Activated T-helper 1 cell treated with anti-CD3 and anti-CD28 coated beads, Interleukin-2, amount 50 U/mL, for 16 hours (primary cell): ENCODE measurements at regions not wholly inside any gene's neighbourhood (a gene's known extent, or its start where the extent isn't known, plus 50 kb on each side); places are given as distances from the start of the nearest gene placed in this dataset.
A peak's percentile ranks its signal among the peaks of the same experiment; 100 is the strongest.
"Not testable (repeated sequence)": the region's sequence is repeated elsewhere in the genome, so short reads cannot be mapped to it uniquely, and the experiment has no call there.

ENCODE experiments used
- DNase-seq, 2 donors: peaks; one replicate each; pipeline ENCODE4 v3.0.0-alpha.2; 2020; ENCODE audit warnings: low read depth in 1 of 2, low spot score in 1 of 2

DNA sequence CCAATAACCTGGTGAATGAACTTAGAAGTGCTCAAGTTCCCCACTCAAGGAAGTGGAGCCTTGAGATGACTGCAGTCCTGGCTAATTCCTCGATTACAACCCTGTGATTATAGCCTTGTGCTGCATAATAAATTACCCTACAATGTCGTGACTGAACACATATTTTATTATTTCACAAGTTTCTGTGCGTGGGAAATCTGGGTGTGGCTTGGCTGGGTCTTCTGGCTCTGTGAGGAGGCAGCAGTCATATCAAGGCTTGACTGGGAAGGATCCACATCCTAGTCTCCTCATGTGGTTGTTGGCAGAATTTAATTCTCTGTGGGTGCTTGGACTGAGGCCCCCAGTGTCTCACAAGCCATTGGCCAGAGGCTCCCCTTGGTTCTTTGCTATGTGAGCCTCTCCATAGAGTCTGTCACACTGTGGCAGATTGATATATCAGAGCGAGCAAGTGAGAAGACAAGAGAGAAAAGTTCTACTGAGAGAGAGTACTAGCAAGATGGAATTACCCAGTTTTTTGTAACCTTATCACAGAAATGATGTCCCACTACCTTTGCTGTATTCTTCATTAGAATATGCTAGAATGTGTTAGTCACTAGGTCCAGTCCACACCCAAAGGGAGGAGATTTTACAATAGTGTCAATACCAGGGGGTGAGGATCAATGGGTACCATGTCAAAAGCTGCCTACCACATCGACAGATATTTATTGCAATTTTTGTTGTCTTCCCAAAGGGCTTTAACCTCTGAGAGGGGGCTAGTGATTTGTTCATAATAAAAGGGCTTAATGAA is 102.8 kb upstream of the TBC1D5 start:
- no peak for DNase-seq

DNA sequence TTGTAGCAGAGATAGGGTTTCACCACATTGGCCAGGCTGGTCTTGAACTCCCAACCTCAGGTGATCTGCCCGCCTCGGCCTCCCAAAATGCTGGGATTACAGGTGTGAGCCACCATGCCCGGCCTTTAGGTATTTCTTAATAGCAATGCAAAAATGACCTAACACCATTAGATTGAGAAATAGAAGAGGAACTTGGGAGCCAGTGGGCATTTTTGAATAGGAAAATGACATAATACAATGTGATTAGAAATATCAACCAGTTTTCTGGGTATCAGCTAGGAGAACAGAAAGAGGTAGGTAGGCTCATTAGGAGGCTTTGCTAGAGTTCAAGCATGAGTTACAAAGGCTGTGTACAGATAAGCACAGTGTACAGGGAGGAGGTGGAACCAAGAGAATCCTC is 101.8 kb upstream of the TBC1D5 start:
- no peak for DNase-seq

DNA sequence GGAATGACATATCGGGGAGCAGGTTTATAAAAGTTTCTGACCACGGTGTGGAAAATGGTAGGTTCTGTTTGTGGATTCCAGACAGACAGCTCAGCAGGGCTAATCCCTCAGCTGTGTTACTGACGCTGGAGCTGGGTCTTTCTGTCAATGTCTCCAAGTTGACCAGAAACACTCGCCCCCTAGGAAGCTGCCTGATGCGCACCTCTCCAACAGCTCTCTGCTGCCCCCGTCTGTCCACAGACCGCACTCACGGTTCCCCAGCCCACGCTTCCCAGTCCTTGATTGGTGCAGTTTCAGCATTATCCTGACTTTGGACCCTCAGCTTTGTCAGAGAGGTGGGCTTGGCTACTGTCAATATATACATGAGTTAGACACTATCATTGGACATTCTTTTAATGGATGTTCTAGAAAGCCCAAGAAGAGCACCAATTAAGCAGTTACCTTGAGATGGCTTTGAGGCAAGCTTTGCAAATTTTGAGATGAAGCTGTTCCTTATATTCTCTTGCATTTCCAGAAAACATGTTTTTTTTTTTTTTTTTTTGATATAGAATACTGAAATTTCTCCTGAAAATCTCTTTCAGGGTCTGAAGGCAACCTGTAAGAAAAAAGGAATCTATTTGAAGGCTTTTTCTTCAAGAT is 98.9 kb upstream of the TBC1D5 start:
- peak; percentile 49 to 57 for DNase-seq

DNA sequence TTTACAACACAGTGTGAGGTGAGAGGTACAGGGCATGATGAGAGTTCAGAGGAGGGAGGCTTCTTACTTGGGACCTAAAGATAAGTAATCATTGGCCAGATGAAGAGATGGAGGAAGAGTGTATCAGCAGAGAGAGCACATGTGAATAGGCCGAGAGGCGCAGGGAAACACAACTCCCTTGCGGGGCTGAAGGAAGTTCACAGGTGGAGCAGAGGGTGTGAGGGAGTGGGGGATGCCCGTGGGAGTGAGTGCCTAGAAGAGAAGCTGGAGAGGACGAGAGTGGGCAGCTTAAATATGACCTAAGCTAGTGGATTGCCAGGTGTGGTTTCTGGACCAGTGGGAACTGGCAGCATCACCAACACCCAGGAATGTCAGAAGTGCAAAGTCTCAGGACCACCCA is 98.2 kb upstream of the TBC1D5 start:
- no peak for DNase-seq

DNA sequence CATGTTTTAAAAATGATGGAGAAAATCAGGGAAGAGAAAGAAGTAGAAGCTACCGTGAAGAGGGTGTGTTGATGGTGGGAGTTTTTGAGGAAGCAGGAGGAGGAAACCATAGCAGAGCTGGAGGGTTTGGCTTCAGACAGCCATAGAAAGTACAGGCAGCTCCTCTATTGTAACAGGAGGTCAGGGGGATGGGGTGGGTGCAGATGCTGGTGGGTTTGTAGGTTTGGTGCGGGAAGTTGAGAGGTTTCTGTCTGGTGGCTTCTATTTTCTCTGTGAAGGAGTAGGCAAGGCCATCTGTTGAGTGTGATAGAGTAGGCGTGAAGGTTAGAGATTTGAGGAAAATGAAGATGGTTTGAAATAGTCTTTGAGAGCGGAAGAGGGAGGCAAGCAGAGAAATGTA is 97.7 kb upstream of the TBC1D5 start:
- no peak for DNase-seq

DNA sequence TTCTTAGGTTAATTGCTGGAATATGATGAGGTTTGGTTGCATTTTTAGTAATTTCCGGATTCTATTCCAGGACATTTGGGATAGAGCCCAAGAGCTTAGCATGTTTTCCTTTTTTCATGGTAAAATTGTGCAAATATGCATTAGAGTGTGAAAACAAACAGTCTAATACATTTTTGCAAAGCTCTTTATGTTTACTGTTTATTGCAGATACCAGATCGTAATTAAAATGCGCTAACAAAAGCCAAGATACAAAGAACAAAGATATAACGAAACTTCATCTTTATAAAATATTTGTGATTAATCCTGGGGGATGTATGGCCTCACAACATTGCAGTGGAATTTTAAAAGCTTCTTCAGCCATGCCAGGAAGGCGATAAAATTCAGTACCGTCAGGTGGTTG is 94.5 kb upstream of the TBC1D5 start:
- DNase-seq: no peak

DNA sequence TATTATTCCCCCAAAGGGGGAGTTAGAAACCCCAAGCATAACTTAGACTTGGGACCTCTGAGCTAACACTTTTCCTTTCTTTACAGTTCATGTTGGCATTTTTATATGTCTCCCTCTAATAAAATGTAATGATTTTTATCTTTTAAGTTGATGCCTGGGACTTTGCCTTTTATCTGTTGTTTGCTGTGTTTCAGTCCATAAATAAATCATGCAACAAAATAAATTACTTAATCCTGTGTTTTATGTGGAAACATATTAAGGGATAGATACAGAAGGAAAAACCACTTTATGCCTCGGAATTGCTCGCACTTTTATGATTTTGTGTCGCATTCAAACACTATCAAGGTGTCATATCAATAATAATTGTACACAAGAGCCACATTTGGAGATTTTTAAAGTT is 93.7 kb upstream of the TBC1D5 start:
- DNase-seq: no peak

DNA sequence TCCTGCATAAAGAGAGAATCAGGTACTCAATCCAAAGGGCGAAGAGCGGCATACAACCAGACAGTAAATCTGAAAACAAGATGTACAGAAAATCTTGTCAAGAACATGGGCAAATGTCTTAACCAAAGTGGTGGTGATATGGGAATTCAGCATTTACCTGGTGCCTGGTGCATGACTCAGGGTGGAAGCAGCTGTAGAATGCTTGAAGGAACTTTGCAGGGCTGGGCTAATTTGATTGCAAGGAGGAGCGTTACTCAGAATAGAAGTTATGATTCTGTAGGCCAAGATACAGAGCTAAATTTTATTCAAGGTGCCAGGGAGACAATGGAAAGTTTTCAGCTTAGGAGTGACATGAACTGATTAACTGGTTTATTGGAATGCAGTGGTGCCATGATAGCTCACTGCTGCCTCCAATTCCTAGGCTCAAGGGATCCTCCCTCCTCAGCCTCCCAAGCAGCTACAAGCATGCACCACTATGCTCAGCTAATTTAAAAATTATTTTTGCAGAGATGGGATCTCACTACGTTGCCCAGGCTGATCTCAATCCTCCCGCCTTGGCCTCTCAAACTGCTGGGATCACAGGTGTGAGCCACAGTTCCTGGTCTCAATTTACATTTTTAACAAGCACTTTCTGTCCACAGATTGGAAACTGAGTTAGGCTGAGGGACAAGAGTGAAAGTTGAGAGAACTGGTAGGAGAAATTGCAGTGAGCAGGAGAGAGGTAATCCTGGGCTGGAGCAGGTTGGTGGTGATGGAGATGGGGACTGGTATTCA is 91.5 kb upstream of the TBC1D5 start:
- no peak for DNase-seq

DNA sequence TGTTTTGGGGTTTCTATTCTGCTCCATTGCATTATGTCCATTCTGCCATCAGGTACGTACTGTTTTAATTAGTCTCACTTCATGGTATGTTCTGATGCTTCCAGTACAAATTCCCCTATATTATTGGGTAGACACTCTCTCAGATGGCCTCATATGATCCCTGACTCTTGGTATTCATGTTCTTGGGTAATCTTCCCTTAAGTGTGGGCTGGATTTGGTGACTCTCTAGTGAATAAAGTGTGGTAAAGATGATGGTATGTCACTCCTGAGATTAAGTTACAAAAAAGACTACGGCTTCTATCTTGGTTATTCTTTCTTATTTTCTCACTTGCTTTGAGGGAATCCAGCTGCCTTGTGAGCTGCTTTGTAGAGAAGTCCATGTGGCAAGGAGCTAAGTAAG is 89.6 kb upstream of the TBC1D5 start:
- no peak for DNase-seq

DNA sequence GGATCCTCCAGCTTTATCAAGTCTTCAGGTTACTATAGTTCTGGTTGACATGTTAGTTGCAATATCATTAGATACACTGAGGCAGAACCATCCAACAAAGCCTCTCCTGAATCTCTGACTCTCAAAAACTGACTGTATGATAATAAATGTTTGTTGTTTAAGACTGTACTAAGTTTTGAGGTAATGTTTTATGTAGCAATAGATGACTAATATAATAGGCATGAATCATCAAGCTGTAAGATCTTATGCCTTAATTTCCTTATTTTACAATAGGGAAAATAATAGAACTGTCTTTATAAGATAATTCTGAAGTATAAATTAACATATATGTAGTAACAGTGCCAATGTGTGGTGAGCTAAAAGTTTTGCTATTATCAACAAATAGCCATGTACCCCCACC is 88.9 kb upstream of the TBC1D5 start:
- DNase-seq: no peak

DNA sequence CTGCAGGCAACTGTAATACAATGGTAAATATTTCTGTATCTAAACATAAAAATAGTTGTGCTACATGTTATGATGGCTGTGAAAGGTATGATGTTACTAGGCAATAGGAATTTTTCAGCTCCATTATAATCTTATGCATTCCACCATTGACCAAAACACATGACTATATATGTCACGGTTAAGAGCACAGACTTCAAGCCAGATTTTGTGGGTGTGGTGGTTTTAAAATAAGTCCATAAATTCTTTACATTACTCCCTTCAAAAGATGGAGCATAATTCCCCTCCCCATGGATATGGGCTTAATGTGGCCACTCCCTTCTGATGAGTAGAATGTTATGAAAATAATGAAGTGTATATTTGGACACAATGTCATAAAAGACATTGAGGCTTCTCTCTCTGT is 88.4 kb upstream of the TBC1D5 start:
- no peak for DNase-seq

DNA sequence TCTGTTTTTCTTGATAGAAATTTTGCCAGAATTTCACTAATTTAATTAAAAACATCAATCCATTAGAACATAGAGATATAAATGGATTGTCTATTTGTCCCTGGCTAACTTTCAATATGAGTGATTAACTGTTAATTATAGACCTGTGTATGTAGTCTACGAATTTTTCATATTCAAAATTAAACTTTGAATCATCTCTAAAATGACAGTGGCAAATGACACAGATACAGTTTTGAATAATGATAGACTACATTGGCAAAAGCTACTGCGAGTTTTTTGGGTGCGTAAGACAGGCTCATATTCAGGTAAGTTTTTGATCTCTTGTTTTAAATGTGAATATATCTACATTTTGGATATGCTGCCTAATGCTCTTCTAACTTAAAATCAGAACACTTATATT is 86.0 kb upstream of the TBC1D5 start:
- no peak for DNase-seq

DNA sequence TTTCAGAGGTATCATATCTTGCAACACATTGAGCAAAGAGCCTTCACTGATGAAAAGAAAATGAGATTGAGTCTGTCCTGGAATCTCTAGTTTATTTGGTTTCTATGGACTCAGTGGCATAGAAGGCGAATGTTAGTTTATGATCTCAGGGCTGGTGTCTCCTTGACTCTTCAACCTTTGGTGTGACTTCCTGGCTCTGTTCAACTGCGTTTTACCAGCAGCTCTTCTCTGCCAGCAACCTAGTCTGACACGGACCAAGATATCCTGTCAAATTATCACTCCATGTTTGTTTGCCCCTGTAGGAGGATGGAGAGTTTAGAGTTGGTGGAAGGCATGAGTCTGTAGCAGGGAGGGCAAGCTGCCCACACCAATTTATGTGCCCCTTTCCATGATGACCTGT is 82.9 kb upstream of the TBC1D5 start:
- no peak for DNase-seq

DNA sequence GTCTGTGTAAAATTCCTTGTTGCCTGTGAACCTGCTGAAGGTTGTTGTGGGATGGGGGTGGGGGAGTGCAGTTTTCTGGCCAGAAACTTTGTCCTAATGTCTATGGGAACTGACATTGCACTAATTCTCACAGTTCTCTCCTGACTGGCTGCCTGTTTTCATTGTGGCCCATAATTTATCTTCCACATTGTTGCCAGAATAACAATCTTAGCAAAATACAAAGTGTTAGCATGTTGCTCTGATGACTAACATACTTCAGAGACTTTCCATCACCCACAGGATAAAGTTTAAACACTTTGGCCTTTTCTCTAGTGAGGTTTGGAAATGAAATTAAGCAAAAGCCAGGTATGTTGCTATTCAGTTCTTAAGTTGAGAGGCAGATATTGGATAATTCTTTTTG is 81.4 kb upstream of the TBC1D5 start:
- DNase-seq: no peak

DNA sequence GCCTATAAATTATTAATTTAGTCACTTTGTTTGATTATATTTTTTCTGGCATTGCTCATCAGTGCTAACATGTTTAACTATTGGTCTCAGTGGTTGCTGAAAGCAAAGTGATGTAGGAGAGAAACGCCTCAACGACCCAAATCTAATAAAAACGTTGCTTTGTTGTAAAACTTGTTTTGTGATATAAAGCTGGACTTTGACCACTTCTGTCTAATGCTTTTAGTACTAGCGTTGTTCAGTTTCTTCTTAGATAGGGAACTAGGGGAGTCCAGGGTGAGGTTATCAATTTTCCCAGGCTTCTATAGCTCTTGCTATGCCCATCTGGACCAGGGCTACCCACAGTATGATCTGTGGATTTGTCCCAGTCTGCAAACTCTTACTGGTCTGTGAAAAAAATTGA is 80.6 kb upstream of the TBC1D5 start:
- DNase-seq: no peak

DNA sequence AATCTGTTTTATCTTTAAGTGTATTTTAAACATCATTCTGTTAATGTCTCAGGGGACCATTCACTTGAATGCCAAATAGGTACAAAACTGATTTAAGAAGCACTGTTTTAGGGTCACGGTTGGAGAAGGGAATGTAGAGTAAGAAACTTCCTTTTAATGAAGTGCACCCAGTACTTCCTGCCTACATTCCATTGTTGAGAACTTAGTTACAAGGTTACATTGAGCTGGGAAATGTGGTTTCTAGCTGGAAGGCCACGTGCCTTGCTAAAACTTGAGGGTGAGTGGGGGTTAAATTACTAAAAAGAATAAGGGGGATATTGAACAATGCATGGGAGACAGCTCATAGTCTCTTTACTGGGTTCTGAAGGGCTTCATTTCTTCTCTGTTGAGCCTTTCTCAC is 78.3 kb upstream of the TBC1D5 start:
- no peak for DNase-seq

DNA sequence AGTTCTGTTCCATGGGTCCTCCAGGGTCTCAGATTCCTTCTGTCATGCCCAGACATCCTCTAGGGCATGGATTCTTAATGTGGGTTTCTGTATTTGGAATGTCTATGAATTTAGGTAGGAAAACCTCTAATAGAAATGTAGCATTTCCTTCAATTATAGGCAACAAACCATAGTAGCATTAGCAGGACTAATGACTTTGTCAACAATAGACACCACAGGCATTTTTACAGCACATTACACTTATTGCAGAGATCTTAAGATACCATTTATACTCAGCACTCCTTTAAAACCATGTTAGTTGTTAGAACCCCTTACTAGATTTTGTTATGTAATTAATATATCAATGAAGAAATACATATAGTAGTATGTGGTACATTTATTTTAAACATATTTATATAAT is 77.8 kb upstream of the TBC1D5 start:
- no peak for DNase-seq

DNA sequence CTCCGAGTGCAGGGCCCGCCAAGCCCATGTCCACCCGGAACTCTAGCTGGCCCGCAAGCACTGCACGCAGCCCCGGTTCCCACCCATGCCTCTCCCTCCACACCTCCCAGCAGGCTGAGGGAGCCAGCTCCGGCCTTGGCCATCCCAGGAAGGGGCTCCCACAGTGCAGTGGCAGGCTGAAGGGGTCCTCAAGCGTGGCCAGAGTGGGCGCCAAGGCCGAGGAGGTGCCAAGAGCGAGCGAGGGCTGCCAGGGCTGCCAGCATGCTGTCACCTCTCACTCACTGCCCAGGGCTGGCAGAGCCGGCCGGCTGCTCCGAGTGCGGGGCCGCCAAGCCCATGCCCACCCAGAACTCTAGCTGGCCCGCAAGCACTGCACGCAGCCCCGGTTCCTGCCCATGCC is 75.5 kb upstream of the TBC1D5 start:
- DNase-seq: not testable (repeated sequence)

DNA sequence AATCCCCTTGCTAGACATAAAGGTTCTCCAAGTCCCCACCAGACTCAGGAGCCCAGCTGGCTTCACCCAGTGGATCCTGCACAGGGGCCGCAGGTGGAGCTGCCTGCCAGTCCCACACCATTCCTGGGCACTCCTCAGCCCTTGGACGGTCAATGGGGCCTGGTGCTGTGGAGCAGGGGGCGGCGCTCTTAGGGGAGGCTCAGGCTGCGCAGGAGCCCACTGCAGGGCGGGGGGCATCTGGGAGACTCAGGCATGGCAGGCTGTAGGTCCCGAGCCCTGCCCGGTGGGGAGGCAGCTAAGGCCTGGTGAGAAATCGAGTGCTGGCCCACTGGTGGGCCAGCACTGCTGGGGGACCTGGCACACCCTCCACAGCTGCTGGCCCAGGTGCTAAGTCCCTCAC is 75.1 kb upstream of the TBC1D5 start:
- no peak for DNase-seq

DNA sequence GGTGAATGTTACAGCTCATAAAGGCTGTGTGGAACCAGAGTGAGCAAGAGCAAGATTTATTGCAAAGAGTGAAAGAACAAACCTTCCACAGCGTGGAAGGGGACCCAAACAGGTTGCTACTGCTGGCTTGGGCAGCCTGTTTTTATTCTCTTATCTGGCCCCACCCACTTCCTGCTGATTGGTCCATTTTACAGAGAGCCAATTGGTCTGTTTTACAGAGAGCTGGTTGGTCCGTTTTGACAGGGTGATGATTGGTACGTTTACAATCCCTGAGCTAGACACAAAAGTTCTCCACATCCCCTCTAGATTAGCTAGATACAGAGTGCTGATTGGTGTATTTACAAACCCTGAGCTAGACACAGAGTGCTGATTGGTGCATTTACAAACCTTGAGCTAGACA is 74.4 kb upstream of the TBC1D5 start:
- not testable (repeated sequence) for DNase-seq

DNA sequence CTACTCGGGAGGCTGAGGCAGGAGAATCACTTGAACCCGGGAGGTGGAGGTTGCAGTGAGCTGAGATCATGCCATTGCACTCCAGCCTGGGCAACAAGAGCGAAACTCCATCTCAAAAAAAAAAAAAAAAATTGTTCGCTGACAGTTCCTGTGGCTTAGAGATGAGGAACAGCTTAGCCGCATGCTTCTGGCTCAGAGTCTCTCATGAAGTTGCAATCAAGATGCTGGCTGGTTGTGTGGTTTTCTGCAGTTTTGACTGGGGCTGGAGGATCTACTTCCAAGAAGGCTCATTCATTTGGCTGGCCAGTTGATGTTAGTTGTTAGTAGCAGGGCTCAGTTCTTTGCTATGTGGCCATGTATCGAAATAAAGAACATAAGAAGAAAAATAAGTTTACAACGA is 69.9 kb upstream of the TBC1D5 start:
- DNase-seq: not testable (repeated sequence)

DNA sequence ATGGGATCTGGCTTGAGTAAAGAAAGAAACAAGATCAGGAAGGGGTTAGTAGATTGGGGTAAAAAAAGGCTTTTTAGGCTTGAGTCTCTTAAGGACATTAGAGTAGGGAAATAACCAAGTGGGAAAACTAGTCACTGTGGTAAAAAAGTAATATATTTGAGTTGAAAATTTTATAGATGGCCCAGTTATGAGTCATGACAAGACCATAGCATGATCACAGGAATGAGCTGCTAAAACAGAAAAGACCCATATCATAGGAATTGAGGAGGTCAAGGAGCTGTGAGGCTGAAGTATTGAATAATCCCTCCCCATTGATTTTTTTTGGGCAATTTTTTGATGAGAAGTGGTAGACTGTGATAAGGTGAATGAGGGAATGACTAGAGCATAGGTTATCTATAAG is 69.2 kb upstream of the TBC1D5 start:
- no peak for DNase-seq
